Smooth muscle cell (in vitro differentiated cells): ENCODE measurements at regions not wholly inside any gene's neighbourhood (a gene's known extent, or its start where the extent isn't known, plus 50 kb on each side); places are given as distances from the start of the nearest gene placed in this dataset.

ENCODE experiments used
- DNase-seq: peaks from one replicate; lab custom pipeline; 2025; ENCODE audit not compliant: unreplicated experiment; lab: John Stamatoyannopoulos, UW
- H2AFZ ChIP-seq: fragments of 200-600 bp; sonication (generic); 2 replicates; pipeline ENCODE4 v1.6.0; 2016; ENCODE audit warnings: antibody characterized with exemption, low read depth, mild to moderate bottlenecking
- H3F3A ChIP-seq: fragments of 200-600 bp; sonication (generic); 2 replicates; pipeline ENCODE4 v1.6.0; 2017; ENCODE audit warnings: antibody characterized with exemption, low read depth
- H3K27ac ChIP-seq: fragments of 200-600 bp; sonication (generic); 2 replicates; pipeline ENCODE4 v1.5.1; 2016; ENCODE audit warnings: low read depth, mild to moderate bottlenecking
- H3K27me3 ChIP-seq: fragments of 200-600 bp; sonication (generic); 2 replicates; pipeline ENCODE4 v1.6.1; 2016; ENCODE audit warnings: low read depth, mild to moderate bottlenecking
- H3K36me3 ChIP-seq: fragments of 200-600 bp; sonication (generic); 2 replicates; pipeline ENCODE4 v1.5.1; 2016; ENCODE audit warnings: low read depth
- H3K4me1 ChIP-seq: fragments of 200-600 bp; sonication (generic); 2 replicates; pipeline ENCODE4 v1.5.1; 2016; ENCODE audit warnings: low read depth
- H3K4me2 ChIP-seq: fragments of 200-600 bp; sonication (generic); 2 replicates; pipeline ENCODE4 v1.6.0; 2016; ENCODE audit warnings: mild to moderate bottlenecking
- H3K4me3 ChIP-seq: fragments of 200-600 bp; sonication (generic); 2 replicates; pipeline ENCODE4 v1.5.1; 2016; ENCODE audit warnings: mild to moderate bottlenecking
- H3K79me2 ChIP-seq: fragments of 200-600 bp; sonication (generic); 2 replicates; pipeline ENCODE4 v1.6.0; 2016; ENCODE audit warnings: low read depth, mild to moderate bottlenecking
- H3K9ac ChIP-seq: fragments of 200-600 bp; sonication (generic); 2 replicates; pipeline ENCODE4 v1.6.0; 2016; ENCODE audit warnings: low read depth
- H3K9me3 ChIP-seq: fragments of 200-600 bp; sonication (generic); replicated peaks from 2 replicates; pipeline ENCODE4 v1.5.1; 2016; ENCODE audit warnings: low read depth
- H4K20me1 ChIP-seq: fragments of 200-600 bp; sonication (generic); 2 replicates; pipeline ENCODE4 v1.6.0; 2016; ENCODE audit warnings: low read depth
- WGBS: methylation state at CpG from one replicate; pipeline ENCODE4 v1.1.7; 2016; ENCODE audit warnings: low lambda C conversion rate; 5-methylcytosine and 5-hydroxymethylcytosine counted together
- TF ChIP-seq, protein P1 (sequence below): fragments of 200-600 bp; sonication (generic); IDR thresholded peaks from 2 replicates; pipeline ENCODE4 v1.5.1; 2017; ENCODE audit warnings: borderline replicate concordance, mild to moderate bottlenecking, antibody characterized with exemption; ENCODE audit not compliant: insufficient read depth, poor library complexity, severe bottlenecking

DNA sequence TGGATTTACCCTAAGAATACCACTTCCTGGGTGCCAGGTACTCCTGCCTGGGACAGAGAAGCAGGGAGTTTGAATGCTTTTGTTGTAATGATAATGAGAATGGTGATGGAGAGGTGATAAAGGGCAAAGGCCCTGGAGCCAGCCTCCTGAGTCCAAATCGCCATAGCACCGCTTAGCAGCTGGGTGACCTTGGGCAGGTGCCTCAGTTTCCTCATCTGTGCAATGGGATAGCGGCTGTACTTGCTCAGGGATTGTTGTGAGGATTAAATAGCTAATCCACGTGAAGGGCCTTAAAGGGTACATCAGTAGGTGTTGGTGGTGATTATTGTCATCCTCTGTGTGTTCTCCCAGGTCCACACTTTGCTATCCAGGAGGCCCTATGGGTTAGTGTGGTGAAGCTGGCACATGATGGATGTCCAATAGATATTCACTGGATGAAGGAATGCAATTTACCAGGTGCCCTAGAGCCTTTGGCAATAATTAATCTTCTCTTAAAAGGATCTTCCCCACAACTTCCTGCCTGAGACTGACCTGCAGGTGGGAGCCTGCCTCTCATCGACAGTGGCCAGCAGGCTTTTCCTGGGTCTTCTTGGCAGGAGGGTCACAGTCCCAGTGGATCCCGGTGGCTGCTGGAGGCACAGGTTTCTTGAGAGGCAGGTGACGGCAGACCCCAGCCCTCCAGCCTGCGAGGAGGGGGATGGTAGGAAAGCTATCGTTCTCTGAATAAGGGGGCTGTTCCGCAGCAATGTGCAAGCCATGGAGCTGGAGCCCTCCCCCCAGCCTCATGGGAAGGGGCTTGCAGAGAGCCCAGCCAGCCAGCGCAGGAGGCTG, 160.2 kb downstream of the MACROH2A1 start:
- no peak for DNase-seq
- no peaks in the 10 kb centered on the region for H3K27me3 ChIP-seq
- no peaks in the 10 kb centered on the region for H3K36me3 ChIP-seq
- H3K27ac ChIP-seq: no peak overlapping the region
- 94% methylated on average over 11 of the region's 11 CpGs for WGBS
- H3K79me2 ChIP-seq: no peaks in the 10 kb centered on the region
- no peaks in the 10 kb centered on the region for H3K4me1 ChIP-seq
- H3F3A ChIP-seq: peaks cover 5% of the 10 kb centered on the region
- no peaks in the 10 kb centered on the region for H4K20me1 ChIP-seq
- H3K9ac ChIP-seq: no peak overlapping the region
- TF ChIP-seq, protein P1, sequence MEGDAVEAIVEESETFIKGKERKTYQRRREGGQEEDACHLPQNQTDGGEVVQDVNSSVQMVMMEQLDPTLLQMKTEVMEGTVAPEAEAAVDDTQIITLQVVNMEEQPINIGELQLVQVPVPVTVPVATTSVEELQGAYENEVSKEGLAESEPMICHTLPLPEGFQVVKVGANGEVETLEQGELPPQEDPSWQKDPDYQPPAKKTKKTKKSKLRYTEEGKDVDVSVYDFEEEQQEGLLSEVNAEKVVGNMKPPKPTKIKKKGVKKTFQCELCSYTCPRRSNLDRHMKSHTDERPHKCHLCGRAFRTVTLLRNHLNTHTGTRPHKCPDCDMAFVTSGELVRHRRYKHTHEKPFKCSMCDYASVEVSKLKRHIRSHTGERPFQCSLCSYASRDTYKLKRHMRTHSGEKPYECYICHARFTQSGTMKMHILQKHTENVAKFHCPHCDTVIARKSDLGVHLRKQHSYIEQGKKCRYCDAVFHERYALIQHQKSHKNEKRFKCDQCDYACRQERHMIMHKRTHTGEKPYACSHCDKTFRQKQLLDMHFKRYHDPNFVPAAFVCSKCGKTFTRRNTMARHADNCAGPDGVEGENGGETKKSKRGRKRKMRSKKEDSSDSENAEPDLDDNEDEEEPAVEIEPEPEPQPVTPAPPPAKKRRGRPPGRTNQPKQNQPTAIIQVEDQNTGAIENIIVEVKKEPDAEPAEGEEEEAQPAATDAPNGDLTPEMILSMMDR: no peak
- H3K4me2 ChIP-seq: no peak overlapping the region
- H3K9me3 ChIP-seq: no peaks in the 10 kb centered on the region
- no peak overlapping the region for H2AFZ ChIP-seq
- H3K4me3 ChIP-seq: no peak overlapping the region

DNA sequence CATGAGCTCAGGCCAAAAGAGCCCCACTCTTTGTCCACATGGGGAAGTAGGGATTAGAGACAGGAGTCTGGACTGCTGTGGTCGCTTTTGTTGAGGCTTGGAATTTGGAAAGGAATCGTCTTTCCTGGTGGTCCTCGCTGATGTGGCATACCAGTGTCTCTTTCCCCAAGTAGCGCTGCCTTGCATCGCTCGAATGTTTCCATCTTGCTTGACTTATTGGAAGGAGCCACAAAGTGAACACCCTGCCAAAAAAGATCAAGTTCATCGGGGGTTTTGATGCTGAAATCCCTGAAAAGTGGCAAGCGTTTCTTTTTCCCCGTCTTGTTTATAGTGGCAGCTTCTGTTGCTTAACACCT, 161.3 kb downstream of the MACROH2A1 start:
- Histone ChIP-seq H3K9me3 (no peaks in the 10 kb centered on the region), H3K27ac (no peak overlapping the region), H3K4me2 (no peak overlapping the region), H3K4me1 (no peaks in the 10 kb centered on the region), H3K27me3 (no peaks in the 10 kb centered on the region), H3K4me3 (no peak overlapping the region), H2AFZ (no peak overlapping the region), H4K20me1 (no peaks in the 10 kb centered on the region), H3K79me2 (no peaks in the 10 kb centered on the region), H3F3A (peaks cover 5% of the 10 kb centered on the region), H3K36me3 (no peaks in the 10 kb centered on the region), H3K9ac (no peak overlapping the region)
- TF ChIP-seq, protein P1: no peak
- DNase-seq: no peak
- 85% methylated on average over 9 of the region's 9 CpGs for WGBS

DNA sequence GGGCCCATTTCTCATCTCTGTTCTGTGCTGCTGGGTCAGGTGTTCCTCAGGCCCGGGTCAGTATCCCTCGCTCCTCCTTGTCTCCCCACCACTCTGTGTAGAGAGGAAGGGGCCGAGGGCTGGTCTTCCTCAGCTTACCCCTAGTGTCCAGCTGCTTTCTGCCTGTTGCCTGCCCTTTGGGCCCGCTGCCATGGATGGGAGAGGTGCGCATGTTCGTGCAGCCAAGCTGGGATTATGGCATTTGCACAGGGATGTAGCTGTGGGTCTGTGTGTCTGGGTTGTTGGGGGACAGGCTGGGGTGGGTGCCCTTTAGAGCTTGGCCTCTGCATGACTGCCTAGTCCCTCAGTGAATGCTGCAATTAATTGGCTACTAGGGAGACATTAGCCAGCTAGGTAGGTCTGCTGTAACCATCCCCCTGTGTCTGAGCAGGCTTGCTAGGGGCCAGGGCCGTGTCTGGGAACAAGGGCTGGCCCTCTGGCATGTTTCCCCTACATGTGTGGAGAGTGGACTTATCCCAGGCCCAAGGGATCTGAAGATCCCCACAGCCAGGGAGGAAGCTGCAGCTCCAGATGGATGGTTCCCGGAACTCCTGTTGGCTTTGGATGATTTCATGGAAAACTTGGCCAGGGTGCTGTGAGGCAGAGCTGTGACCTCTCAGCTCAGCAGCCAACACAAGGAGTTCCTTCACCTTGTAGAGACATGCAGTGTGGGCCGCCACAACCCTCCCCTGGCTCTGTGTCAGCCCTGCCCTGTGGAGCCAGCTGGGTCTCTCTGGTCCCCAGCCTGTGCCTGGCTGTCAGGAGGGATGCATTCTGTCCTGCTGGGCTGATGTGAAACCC, 161.9 kb downstream of the MACROH2A1 start:
- Histone ChIP-seq H3K36me3 (no peaks in the 10 kb centered on the region), H3K79me2 (no peaks in the 10 kb centered on the region), H2AFZ (no peak overlapping the region), H3K27me3 (no peaks in the 10 kb centered on the region), H3F3A (peaks cover 5% of the 10 kb centered on the region), H3K9ac (no peak overlapping the region), H4K20me1 (no peaks in the 10 kb centered on the region), H3K4me1 (no peaks in the 10 kb centered on the region), H3K4me2 (no peak overlapping the region), H3K27ac (no peak overlapping the region), H3K9me3 (no peaks in the 10 kb centered on the region), H3K4me3 (no peak overlapping the region)
- TF ChIP-seq, protein P1: no peak
- WGBS: 87% methylated on average over 9 of the region's 9 CpGs
- no peak for DNase-seq
